Umbilical cord (tissue), 1 donor: ENCODE measurements at regions not wholly inside any gene's neighbourhood (a gene's known extent, or its start where the extent isn't known, plus 50 kb on each side); places are given as distances from the start of the nearest gene placed in this dataset.
A peak's percentile ranks its signal among the peaks of the same experiment; 100 is the strongest.

Source experiments
- DNase-seq: peaks from one replicate; pipeline ENCODE4 v3.0.0-alpha.2; 2015; ENCODE audit warnings: low spot score

GRCh38 chr7:41136551-41136950, 566.3 kb downstream of the INHBA start:
- DNase-seq: no peak

DNA sequence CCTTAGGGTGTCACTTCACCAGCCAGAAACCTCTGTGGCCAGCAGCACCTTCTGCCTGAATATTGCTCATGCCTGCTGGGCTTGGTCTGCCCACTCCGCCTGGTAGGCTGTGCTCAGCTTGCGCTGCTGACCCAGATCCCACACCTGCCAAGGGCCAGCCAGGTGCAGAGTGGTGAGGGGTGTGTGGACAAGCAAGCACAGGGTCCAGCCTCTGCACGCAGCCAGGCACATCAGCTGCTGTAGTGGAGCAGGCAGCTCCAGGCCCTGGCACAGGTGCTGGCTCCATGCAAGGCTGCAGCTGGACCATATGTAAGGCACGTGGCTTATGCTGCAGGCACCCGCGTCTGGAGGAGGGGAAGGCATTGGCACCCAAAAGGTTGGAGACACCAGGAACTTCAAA, 567.4 kb downstream of the INHBA start:
- no peak for DNase-seq

DNA sequence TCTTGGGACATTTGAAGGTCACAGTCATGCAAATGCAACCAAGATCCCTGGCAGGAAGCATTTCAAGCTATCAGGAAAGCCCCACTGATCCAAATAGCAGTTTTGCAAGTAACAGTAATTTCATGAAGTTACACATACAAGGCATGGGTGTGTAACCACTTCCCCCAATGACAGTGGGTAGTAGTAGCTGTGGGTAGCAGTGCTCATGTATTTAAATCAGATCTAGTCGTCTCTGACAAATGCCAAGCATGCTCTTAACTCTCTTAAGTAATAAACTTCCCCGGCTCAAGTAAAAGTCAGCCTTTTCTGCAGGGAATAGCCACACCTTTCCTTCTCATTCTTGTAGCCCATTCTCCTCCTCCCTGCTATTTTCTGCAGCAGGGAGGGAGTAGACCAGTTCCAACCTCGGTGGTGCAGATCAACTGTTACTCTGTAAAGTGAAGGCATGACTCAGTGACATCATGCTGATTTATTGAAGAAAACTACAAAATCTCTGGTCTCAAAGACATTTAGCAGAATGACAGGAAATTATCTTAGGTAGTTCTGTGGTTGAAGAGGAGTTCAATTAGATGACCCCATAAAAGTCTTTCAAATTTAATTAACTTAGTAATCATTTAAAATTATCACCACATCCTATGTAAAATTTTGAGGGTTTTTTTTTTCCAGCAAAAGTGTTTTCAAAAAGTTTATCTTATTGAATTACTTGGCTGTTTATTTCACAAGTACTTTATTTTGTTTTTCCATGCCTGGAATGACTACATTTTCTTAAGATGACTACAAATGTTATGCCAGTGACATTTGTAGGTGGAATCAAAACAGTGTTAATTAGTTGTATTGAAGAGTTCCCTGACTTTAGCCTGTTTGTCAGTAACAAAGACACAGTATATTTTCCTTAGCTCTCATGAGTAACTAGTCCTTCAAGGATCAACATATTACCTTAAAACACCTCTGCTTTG, 568.3 kb downstream of the INHBA start:
- DNase-seq: peak; percentile 61

GRCh38 chr7:41133690-41134299, 569.1 kb downstream of the INHBA start:
- DNase-seq: no peak

- DNase-seq: no peak
Measured at GRCh38 chr7:41131956-41132355, 570.9 kb downstream of the INHBA start.

GRCh38 chr7:41130561-41131236, 572.2 kb downstream of the INHBA start:
- DNase-seq: peak; percentile 69

GRCh38 chr7:41130086-41130485, 572.8 kb downstream of the INHBA start:
- DNase-seq: no peak

GRCh38 chr7:41125343-41125742, 577.5 kb downstream of the INHBA start:
- DNase-seq: no peak

GRCh38 chr7:41122256-41122987, 580.5 kb downstream of the INHBA start:
- DNase-seq: no peak

DNA sequence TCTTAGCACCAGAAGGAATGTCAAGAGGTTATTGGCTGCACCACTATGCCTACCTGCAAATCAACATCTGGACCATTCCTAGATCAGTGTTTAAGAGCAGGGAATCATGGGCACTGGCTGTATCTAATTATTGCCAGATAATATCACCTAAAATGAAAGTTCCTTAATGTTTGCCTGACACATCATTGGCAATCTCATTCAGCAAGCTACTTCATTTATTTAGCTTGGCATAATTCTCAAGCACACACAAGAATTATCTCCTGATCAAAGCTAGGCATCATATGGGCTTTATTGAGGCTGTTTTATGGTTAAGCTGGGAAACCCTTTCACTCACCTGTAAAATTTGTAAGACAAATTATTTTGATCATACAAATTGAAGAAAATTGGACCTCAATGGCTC, 581.7 kb downstream of the INHBA start:
- no peak for DNase-seq

GRCh38 chr7:41118486-41118885, 584.4 kb downstream of the INHBA start:
- DNase-seq: no peak

- no peak for DNase-seq
Measured at GRCh38 chr7:41117431-41117830, 585.5 kb downstream of the INHBA start.

DNA sequence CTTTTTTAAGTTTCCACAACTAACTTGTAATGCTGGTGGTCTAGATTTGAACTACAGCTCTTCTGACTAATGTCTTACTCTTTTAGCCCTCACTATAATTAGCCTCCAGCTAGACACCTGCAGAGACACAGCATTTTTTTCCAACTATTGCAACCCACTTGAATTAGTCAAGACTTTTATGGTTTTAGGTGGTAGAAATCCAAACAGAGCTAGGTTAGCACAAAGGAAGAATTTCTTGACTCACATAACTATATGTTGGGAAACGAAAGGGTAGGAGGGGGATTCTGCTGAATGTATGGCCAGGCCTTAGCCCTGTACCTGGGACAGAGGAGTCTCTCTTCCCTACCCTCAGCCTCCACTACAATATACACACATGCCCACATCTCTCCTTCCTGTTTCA, 586.1 kb downstream of the INHBA start:
- no peak for DNase-seq

DNA sequence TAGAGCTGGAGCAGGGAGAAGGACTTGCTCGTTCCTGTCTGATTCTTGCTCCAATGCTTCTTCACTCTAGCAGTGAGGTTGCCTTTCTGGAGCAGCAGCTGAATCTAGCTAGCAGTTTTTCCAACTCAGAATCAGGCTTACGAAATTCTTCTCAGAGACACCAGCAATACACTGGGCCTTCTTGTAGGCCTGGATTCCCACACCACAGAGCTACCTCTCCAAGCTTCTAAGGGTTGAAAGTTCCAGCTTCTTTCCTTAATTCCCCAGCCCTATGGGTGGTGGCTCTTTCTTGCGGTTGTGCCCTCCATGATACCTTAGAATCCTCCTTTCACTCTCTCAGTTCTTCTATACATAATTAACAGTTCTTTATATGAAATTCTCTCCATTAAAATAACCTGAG, 586.6 kb downstream of the INHBA start:
- DNase-seq: no peak

DNA sequence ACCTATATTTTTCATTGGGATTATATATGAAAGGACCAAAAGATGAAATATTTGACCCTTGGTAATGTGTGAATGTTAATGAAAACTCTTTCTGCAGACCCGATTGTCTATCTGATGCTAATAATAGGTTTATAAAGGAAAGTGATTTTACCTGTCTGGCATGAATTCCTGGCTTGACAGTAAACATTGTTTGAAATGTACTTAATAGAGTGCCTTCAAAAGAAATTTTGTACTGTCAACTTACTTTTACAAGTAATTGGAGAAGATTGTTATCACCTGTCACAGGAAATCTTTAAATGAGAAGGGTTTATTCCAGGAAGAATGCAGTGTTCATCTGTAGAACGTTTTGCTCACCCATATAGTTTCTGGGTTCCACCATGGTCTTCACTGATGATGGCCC, 588.2 kb downstream of the INHBA start:
- peak; percentile 22 for DNase-seq

GRCh38 chr7:41114131-41114530, 588.8 kb downstream of the INHBA start:
- DNase-seq: no peak

DNA sequence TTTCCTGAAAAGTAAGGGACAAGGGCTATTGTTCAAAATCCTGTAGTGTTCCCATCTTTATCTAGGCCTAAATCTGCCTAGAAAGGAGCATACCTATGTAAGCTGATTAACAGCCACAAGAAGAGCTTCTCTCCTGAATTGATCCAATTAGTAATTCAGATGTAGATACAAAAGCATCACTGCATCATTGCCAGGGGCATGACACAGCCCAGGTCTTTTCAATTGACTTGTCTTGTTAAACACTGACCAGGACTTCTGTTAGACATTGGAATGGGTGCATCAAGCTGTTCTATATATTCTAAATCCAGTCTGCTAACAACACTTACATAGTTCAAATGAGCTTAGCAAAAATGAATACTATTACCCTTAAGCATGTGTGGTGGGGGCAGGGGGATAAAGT, 589.2 kb downstream of the INHBA start:
- DNase-seq: no peak

GRCh38 chr7:41110186-41110585, 592.7 kb downstream of the INHBA start:
- DNase-seq: no peak

GRCh38 chr7:41108821-41109220, 594.1 kb downstream of the INHBA start:
- DNase-seq: no peak

DNA sequence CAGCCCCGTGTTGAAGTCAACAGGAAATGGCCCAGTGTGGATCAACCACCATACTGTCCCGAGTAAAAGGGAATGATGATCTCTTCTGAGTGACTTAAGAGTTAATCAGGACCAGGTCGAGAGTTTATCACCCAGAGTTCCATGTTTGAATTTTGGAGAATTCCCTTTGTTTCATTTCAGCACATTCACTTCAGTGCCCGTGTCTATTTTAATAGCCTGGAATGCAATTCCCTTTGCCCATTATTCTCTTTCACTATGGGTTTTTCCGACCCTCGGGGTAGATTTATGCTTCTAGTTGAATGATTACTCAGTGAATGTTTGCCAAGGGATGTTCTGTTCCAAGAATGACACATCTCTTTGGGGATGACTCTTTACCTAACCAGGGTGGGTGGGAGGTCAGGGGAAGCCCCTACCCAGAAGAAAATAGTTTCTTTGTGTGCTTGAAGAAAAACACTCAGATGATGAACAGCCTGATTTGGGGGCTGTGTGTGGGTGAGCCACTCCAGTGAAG, 594.9 kb downstream of the INHBA start:
- no peak for DNase-seq

- peak; percentile 71 for DNase-seq
Measured at GRCh38 chr7:41107330-41107937, 595.5 kb downstream of the INHBA start.
